Mucosa of rectum (tissue), 2 donors: ENCODE measurements at regions not wholly inside any gene's neighbourhood (a gene's known extent, or its start where the extent isn't known, plus 50 kb on each side); places are given as distances from the start of the nearest gene placed in this dataset.

Experiments used
- H3K27ac ChIP-seq, 2 donors: one replicate each; pipeline ENCODE4 v1.7.0; 2013; ENCODE audit warnings: inconsistent platforms in 2 of 2, low read depth in 2 of 2, low read length in 2 of 2
- H3K27me3 ChIP-seq, 2 donors: one replicate each; pipeline ENCODE4 v1.7.0; 2013; ENCODE audit warnings: low read length in 2 of 2; ENCODE audit not compliant: control insufficient read depth in 2 of 2, insufficient read depth in 2 of 2
- H3K36me3 ChIP-seq, 2 donors: one replicate each; pipeline ENCODE4 v1.7.0; 2013; ENCODE audit warnings: low read length in 2 of 2; ENCODE audit not compliant: control insufficient read depth in 2 of 2, insufficient read depth in 2 of 2
- H3K4me1 ChIP-seq, 2 donors: one replicate each; pipeline ENCODE4 v1.7.0; 2013; ENCODE audit warnings: low read length in 2 of 2, mild to moderate bottlenecking in 1 of 2; ENCODE audit not compliant: control insufficient read depth in 2 of 2, insufficient read depth in 2 of 2
- H3K4me3 ChIP-seq, 2 donors: one replicate each; pipeline ENCODE4 v1.7.0; 2013; ENCODE audit warnings: low read length in 2 of 2
- H3K9ac ChIP-seq, 2 donors: one replicate each; pipeline ENCODE4 v1.7.0; 2013; ENCODE audit warnings: low read length in 2 of 2, low read depth in 1 of 2, mild to moderate bottlenecking in 1 of 2
- H3K9me3 ChIP-seq, 2 donors: one replicate each; pipeline ENCODE4 v1.7.0; 2013; ENCODE audit warnings: low read length in 2 of 2; ENCODE audit not compliant: control insufficient read depth in 2 of 2
- donor health status: healthy.
- donor health status: Normal muscosa, but diverticular disease.

GRCh38 chr13:67740871-67741535, 510.9 kb upstream of the PCDH9 start:
- Histone ChIP-seq H3K27me3 (no peaks in the 10 kb centered on the region), H3K9ac (no peak overlapping the region), H3K9me3 (no peaks in the 10 kb centered on the region), H3K36me3 (no peaks in the 10 kb centered on the region), H3K4me1 (peaks cover 0 to 5% of the 10 kb centered on the region in 2 donors), H3K4me3 (no peak overlapping the region), H3K27ac (no peak overlapping the region)

DNA sequence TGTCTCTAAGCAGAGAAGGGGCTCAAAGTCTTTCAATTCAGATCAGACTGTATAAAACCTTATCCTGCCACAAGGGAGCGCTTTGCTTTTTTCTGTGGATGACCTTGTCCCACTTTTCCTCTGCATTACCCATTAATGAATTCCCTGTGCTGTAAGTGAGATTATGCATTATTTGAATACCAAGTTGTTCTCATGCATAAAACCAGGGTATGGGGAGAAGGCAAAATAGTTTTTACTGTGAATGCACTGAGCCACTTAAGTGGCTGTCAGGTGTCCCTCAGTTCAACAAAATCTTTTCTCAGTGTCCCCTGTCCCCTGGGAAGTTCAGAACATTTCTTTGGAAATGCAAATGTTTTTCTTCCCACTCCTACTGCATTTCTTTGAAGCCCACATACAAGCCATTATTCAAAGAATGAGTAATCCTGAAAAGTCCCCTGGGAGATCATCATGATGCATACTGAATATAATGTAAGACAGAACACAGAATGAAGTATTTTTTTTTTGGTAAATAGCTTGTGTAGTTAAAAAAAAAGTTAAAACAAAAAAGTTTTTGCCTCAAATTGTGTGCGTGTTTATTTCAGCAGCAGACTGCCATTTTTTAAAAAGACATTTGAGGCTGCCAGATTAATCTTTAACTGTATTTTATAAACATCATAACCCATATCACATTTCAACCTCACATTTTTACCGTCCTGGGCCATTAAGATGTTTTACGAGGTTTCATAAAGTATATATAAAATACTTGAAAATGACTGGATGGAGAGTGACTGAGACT, 506.7 kb upstream of the PCDH9 start:
- H3K9me3 ChIP-seq: no peaks in the 10 kb centered on the region
- H3K4me3 ChIP-seq: no peak overlapping the region
- no peaks in the 10 kb centered on the region for H3K36me3 ChIP-seq
- peaks cover 0 to 5% of the 10 kb centered on the region in 2 donors for H3K4me1 ChIP-seq
- H3K27me3 ChIP-seq: no peaks in the 10 kb centered on the region
- no peak overlapping the region for H3K9ac ChIP-seq
- H3K27ac ChIP-seq: no peak overlapping the region

DNA sequence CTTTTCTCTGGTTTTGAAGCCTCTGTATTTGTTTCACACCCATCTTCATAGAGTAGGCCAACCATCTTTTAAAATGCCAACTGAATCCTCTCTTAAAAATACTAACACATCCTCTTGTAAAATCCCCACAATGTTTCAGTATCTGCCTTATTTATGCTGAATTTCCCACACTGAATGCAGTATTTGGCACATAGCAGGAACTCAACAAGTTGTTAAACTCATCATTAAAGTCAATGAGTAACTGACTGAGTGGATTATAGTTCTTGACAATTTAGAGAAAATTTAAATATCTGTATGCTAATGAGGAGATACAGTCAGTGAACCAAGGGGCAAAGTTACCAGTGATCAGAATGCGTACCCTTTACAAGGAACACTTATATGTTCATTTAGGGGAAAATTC, 505.5 kb upstream of the PCDH9 start:
- no peak overlapping the region for H3K4me3 ChIP-seq
- H3K9me3 ChIP-seq: no peaks in the 10 kb centered on the region
- H3K9ac ChIP-seq: no peak overlapping the region
- H3K27ac ChIP-seq: no peak overlapping the region
- no peaks in the 10 kb centered on the region for H3K27me3 ChIP-seq
- peaks cover 0 to 5% of the 10 kb centered on the region in 2 donors for H3K4me1 ChIP-seq
- no peaks in the 10 kb centered on the region for H3K36me3 ChIP-seq

DNA sequence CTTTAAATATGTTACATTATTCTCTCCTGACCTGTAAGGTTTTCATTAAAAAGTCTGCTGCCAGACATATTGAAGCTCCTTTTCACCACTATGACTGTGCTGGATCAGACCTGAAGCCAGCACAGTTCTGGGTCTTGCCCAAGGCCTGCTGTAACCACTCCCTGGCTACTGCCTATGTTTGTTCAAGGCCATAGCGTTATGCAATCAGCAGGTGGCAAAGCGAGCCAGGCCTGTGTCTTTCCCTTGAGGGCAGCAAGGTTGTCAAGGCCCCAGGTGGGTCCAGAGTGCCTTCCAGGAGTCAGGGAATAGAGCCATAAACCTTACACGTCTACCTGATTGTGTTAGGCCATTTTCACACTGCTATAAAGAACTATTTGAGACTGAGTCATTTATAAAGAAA, 496.8 kb upstream of the PCDH9 start:
- Histone ChIP-seq H3K27ac (no peak overlapping the region), H3K9ac (no peak overlapping the region), H3K27me3 (no peaks in the 10 kb centered on the region), H3K36me3 (no peaks in the 10 kb centered on the region), H3K4me3 (no peak overlapping the region), H3K9me3 (peaks cover 2 to 4% of the 10 kb centered on the region in 2 donors), H3K4me1 (no peaks in the 10 kb centered on the region)

DNA sequence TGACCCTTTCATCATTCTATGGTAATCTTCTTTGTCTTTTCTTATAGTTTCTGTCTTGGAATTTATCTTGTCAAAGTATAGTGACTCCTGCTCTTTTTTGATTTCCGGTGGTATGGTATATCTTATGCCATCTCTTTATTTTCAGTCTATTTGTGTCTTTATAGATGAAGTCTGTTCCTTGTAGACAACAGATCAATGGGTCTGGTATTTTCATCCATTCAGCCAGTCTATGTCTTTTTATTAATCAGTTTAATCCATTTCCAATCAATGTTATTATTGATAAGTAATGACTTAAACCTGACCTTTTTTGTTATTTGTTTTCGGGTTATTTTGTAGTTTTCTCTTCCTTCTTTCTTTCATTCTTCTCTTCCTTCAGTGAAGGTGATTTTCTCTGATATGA, 495.9 kb upstream of the PCDH9 start:
- Histone ChIP-seq H3K4me3 (no peak overlapping the region), H3K4me1 (no peaks in the 10 kb centered on the region)

GRCh38 chr13:67713571-67713970, 483.4 kb upstream of the PCDH9 start:
- H3K9me3 ChIP-seq: no peaks in the 10 kb centered on the region
- no peaks in the 10 kb centered on the region for H3K4me1 ChIP-seq
- no peak overlapping the region for H3K4me3 ChIP-seq
- no peaks in the 10 kb centered on the region for H3K27me3 ChIP-seq
- no peak overlapping the region for H3K9ac ChIP-seq
- H3K27ac ChIP-seq: no peak overlapping the region
- no peaks in the 10 kb centered on the region for H3K36me3 ChIP-seq

More for the DNA sequence above, 495.9 kb upstream of the PCDH9 start:
- H3K27ac ChIP-seq: no peak overlapping the region
- H3K9ac ChIP-seq: no peak overlapping the region
- no peaks in the 10 kb centered on the region for H3K36me3 ChIP-seq
- peaks cover 2 to 4% of the 10 kb centered on the region in 2 donors for H3K9me3 ChIP-seq
- H3K27me3 ChIP-seq: no peaks in the 10 kb centered on the region

- no peak overlapping the region for H3K9ac ChIP-seq
- no peaks in the 10 kb centered on the region for H3K9me3 ChIP-seq
- H3K4me1 ChIP-seq: no peaks in the 10 kb centered on the region
- H3K36me3 ChIP-seq: no peaks in the 10 kb centered on the region
- H3K27ac ChIP-seq: no peak overlapping the region
- H3K4me3 ChIP-seq: no peak overlapping the region
- H3K27me3 ChIP-seq: no peaks in the 10 kb centered on the region
Measured at GRCh38 chr13:67696775-67697174, 466.6 kb upstream of the PCDH9 start.

GRCh38 chr13:67664502-67664901, 434.4 kb upstream of the PCDH9 start:
- Histone ChIP-seq H3K4me1 (no peaks in the 10 kb centered on the region), H3K27ac (no peak overlapping the region), H3K9me3 (no peaks in the 10 kb centered on the region), H3K4me3 (no peak overlapping the region), H3K9ac (no peak overlapping the region), H3K36me3 (no peaks in the 10 kb centered on the region), H3K27me3 (no peaks in the 10 kb centered on the region)

GRCh38 chr13:67662997-67663396, 432.9 kb upstream of the PCDH9 start:
- H3K36me3 ChIP-seq: no peaks in the 10 kb centered on the region
- H3K9ac ChIP-seq: no peak overlapping the region
- H3K4me3 ChIP-seq: no peak overlapping the region
- no peaks in the 10 kb centered on the region for H3K27me3 ChIP-seq
- H3K9me3 ChIP-seq: no peaks in the 10 kb centered on the region
- H3K4me1 ChIP-seq: no peaks in the 10 kb centered on the region
- H3K27ac ChIP-seq: no peak overlapping the region

GRCh38 chr13:67652887-67653286, 422.8 kb upstream of the PCDH9 start:
- Histone ChIP-seq H3K27ac (no peak overlapping the region), H3K4me3 (no peak overlapping the region), H3K9me3 (no peaks in the 10 kb centered on the region), H3K9ac (no peak overlapping the region), H3K27me3 (no peaks in the 10 kb centered on the region), H3K36me3 (no peaks in the 10 kb centered on the region), H3K4me1 (no peaks in the 10 kb centered on the region)
